Activated naive CD4-positive, alpha-beta T cell treated with anti-CD3 and anti-CD28 coated beads, Interleukin-2, amount 10 ng/mL, durations not matched to agents 7 days and 5 days (primary cell): ENCODE measurements at regions not wholly inside any gene's neighbourhood (a gene's known extent, or its start where the extent isn't known, plus 50 kb on each side); places are given as distances from the start of the nearest gene placed in this dataset.

Experiments
- CTCF ChIA-PET: fragments of 350-600 bp; sonication (Branson Sonifier 250); formaldehyde crosslinking; loops from one replicate; lab custom pipeline; 2021; ENCODE audit warnings: antibody characterized with exemption; lab: Charles Lee
- DNase-seq: peaks from one replicate; pipeline ENCODE4 v3.0.0-alpha.2; 2020
- H3K27ac Mint-ChIP-seq: one replicate; pipeline ENCODE4 v1.8.0; 2021; ENCODE audit warnings: mild to moderate bottlenecking, moderate library complexity, mixed read lengths
- H3K27me3 Mint-ChIP-seq: one replicate; pipeline ENCODE4 v1.8.0; 2021; ENCODE audit warnings: mild to moderate bottlenecking, mixed read lengths
- H3K36me3 Mint-ChIP-seq: one replicate; pipeline ENCODE4 v1.8.0; 2021; ENCODE audit warnings: mixed read lengths
- H3K4me1 Mint-ChIP-seq: one replicate; pipeline ENCODE4 v1.8.0; 2021; ENCODE audit warnings: mixed read lengths
- H3K4me3 Mint-ChIP-seq: one replicate; pipeline ENCODE4 v1.8.0; 2021; ENCODE audit warnings: mild to moderate bottlenecking, moderate library complexity, mixed read lengths
- H3K9me3 Mint-ChIP-seq: one replicate; pipeline ENCODE4 v1.8.0; 2021; ENCODE audit warnings: mixed read lengths

GRCh38 chr15:39094116-39094515 is 486.8 kb upstream of the THBS1 start:
- DNase-seq, result no peak
- no peaks in the 10 kb centered on the region for H3K9me3 Mint-ChIP-seq
- H3K27ac Mint-ChIP-seq, result no peak overlapping the region
- CTCF ChIA-PET, result no interaction called here
- no peak overlapping the region for H3K4me3 Mint-ChIP-seq
- no peaks in the 10 kb centered on the region for H3K27me3 Mint-ChIP-seq
- no peaks in the 10 kb centered on the region for H3K36me3 Mint-ChIP-seq
- no peaks in the 10 kb centered on the region for H3K4me1 Mint-ChIP-seq

GRCh38 chr15:39095218-39095879 is 485.5 kb upstream of the THBS1 start:
- Mint-ChIP-seq H3K36me3 (no peaks in the 10 kb centered on the region), H3K4me3 (no peak overlapping the region), H3K4me1 (no peaks in the 10 kb centered on the region), H3K27me3 (no peaks in the 10 kb centered on the region), H3K27ac (no peak overlapping the region), H3K9me3 (no peaks in the 10 kb centered on the region)
- CTCF ChIA-PET, result no interaction called here
- no peak for DNase-seq

GRCh38 chr15:39096608-39097205 is 484.2 kb upstream of the THBS1 start:
- no peaks in the 10 kb centered on the region for H3K27me3 Mint-ChIP-seq
- DNase-seq, result no peak
- CTCF ChIA-PET, result no interaction called here
- no peak overlapping the region for H3K4me3 Mint-ChIP-seq
- H3K9me3 Mint-ChIP-seq, result no peaks in the 10 kb centered on the region
- H3K27ac Mint-ChIP-seq, result no peak overlapping the region
- H3K36me3 Mint-ChIP-seq, result no peaks in the 10 kb centered on the region
- no peaks in the 10 kb centered on the region for H3K4me1 Mint-ChIP-seq

- no peak for DNase-seq
- CTCF ChIA-PET, result no interaction called here
- H3K36me3 Mint-ChIP-seq, result no peaks in the 10 kb centered on the region
- H3K4me1 Mint-ChIP-seq, result no peaks in the 10 kb centered on the region
- no peak overlapping the region for H3K4me3 Mint-ChIP-seq
- H3K27me3 Mint-ChIP-seq, result no peaks in the 10 kb centered on the region
- H3K27ac Mint-ChIP-seq, result no peak overlapping the region
- H3K9me3 Mint-ChIP-seq, result no peaks in the 10 kb centered on the region
These were observed 481.4 kb upstream of the THBS1 start for GRCh38 chr15:39099524-39099923.

GRCh38 chr15:39100106-39100660 is 480.7 kb upstream of the THBS1 start:
- Mint-ChIP-seq H3K4me1 (no peaks in the 10 kb centered on the region), H3K4me3 (no peak overlapping the region), H3K36me3 (no peaks in the 10 kb centered on the region), H3K27me3 (no peaks in the 10 kb centered on the region), H3K27ac (no peak overlapping the region), H3K9me3 (no peaks in the 10 kb centered on the region)
- no peak for DNase-seq
- CTCF ChIA-PET, result no interaction called here

- CTCF ChIA-PET, result no interaction called here
- no peaks in the 10 kb centered on the region for H3K27me3 Mint-ChIP-seq
- no peaks in the 10 kb centered on the region for H3K36me3 Mint-ChIP-seq
- H3K4me1 Mint-ChIP-seq, result no peaks in the 10 kb centered on the region
- H3K27ac Mint-ChIP-seq, result no peak overlapping the region
- H3K4me3 Mint-ChIP-seq, result no peak overlapping the region
- DNase-seq, result no peak
- H3K9me3 Mint-ChIP-seq, result no peaks in the 10 kb centered on the region
These were observed 478.4 kb upstream of the THBS1 start for GRCh38 chr15:39102431-39102830.

- Mint-ChIP-seq H3K4me3 (no peak overlapping the region), H3K4me1 (no peaks in the 10 kb centered on the region), H3K27ac (no peak overlapping the region), H3K36me3 (no peaks in the 10 kb centered on the region), H3K27me3 (no peaks in the 10 kb centered on the region), H3K9me3 (no peaks in the 10 kb centered on the region)
- CTCF ChIA-PET, result no interaction called here
- no peak for DNase-seq
These were observed 473.9 kb upstream of the THBS1 start for GRCh38 chr15:39106950-39107349.

GRCh38 chr15:39108021-39108420 is 472.9 kb upstream of the THBS1 start:
- no peak overlapping the region for H3K4me3 Mint-ChIP-seq
- H3K9me3 Mint-ChIP-seq, result no peaks in the 10 kb centered on the region
- DNase-seq, result no peak
- no peaks in the 10 kb centered on the region for H3K36me3 Mint-ChIP-seq
- CTCF ChIA-PET, result no interaction called here
- no peaks in the 10 kb centered on the region for H3K27me3 Mint-ChIP-seq
- H3K4me1 Mint-ChIP-seq, result no peaks in the 10 kb centered on the region
- no peak overlapping the region for H3K27ac Mint-ChIP-seq

- CTCF ChIA-PET, result no interaction called here
- no peak for DNase-seq
- Mint-ChIP-seq H3K27ac (no peak overlapping the region), H3K4me3 (no peak overlapping the region), H3K36me3 (no peaks in the 10 kb centered on the region), H3K9me3 (no peaks in the 10 kb centered on the region), H3K4me1 (no peaks in the 10 kb centered on the region), H3K27me3 (peaks cover 9% of the 10 kb centered on the region)
These were observed 470.5 kb upstream of the THBS1 start for GRCh38 chr15:39110336-39110735.

- Mint-ChIP-seq H3K36me3 (no peaks in the 10 kb centered on the region), H3K27me3 (peaks cover 11% of the 10 kb centered on the region), H3K4me1 (no peaks in the 10 kb centered on the region), H3K4me3 (no peak overlapping the region), H3K9me3 (no peaks in the 10 kb centered on the region), H3K27ac (no peak overlapping the region)
- CTCF ChIA-PET, result no interaction called here
- DNase-seq, result no peak
These were observed 470.1 kb upstream of the THBS1 start for GRCh38 chr15:39110746-39111145.

- H3K4me1 Mint-ChIP-seq, result no peaks in the 10 kb centered on the region
- H3K27me3 Mint-ChIP-seq, result peaks cover 11% of the 10 kb centered on the region
- H3K4me3 Mint-ChIP-seq, result no peak overlapping the region
- no peak overlapping the region for H3K27ac Mint-ChIP-seq
- CTCF ChIA-PET, result no interaction called here
- peaks cover 5% of the 10 kb centered on the region for H3K9me3 Mint-ChIP-seq
- no peak for DNase-seq
- H3K36me3 Mint-ChIP-seq, result no peaks in the 10 kb centered on the region
These were observed 467.1 kb upstream of the THBS1 start for GRCh38 chr15:39113741-39114140.

GRCh38 chr15:39114690-39115378 is 466.0 kb upstream of the THBS1 start:
- no peaks in the 10 kb centered on the region for H3K36me3 Mint-ChIP-seq
- CTCF ChIA-PET, result no interaction called here
- H3K9me3 Mint-ChIP-seq, result peaks cover 5% of the 10 kb centered on the region
- H3K4me3 Mint-ChIP-seq, result no peak overlapping the region
- H3K27me3 Mint-ChIP-seq, result peaks cover 11% of the 10 kb centered on the region
- no peak for DNase-seq
- H3K4me1 Mint-ChIP-seq, result no peaks in the 10 kb centered on the region
- no peak overlapping the region for H3K27ac Mint-ChIP-seq

- DNase-seq, result no peak
- no peak overlapping the region for H3K27ac Mint-ChIP-seq
- H3K27me3 Mint-ChIP-seq, result peaks cover 11% of the 10 kb centered on the region
- peaks cover 5% of the 10 kb centered on the region for H3K9me3 Mint-ChIP-seq
- H3K36me3 Mint-ChIP-seq, result no peaks in the 10 kb centered on the region
- H3K4me1 Mint-ChIP-seq, result no peaks in the 10 kb centered on the region
- no peak overlapping the region for H3K4me3 Mint-ChIP-seq
- CTCF ChIA-PET, result no interaction called here
These were observed 465.4 kb upstream of the THBS1 start for GRCh38 chr15:39115379-39116057.

GRCh38 chr15:39118510-39118909 is 462.4 kb upstream of the THBS1 start:
- Mint-ChIP-seq H3K4me3 (no peak overlapping the region), H3K27me3 (peaks cover 11% of the 10 kb centered on the region), H3K9me3 (peaks cover 5% of the 10 kb centered on the region), H3K36me3 (no peaks in the 10 kb centered on the region), H3K27ac (no peak overlapping the region), H3K4me1 (no peaks in the 10 kb centered on the region)
- no peak for DNase-seq
- CTCF ChIA-PET, result no interaction called here
